Cardiac fibroblast (primary cell): ENCODE measurements at regions not wholly inside any gene's neighbourhood (a gene's known extent, or its start where the extent isn't known, plus 50 kb on each side); places are given as distances from the start of the nearest gene placed in this dataset.

ENCODE experiments used
- DNase-seq, 2 donors: peaks; one replicate each; pipeline versions ENCODE4 v3.0.0 to v3.0.0-alpha.2; 2010; ENCODE audit warnings: low read depth in 2 of 2
- H3K4me3 ChIP-seq, 2 donors: replicated peaks in 1 of 2; 1 replicate in 1 of 2; 2 replicates in 1 of 2; pipeline ENCODE4 v1.5.1; 2011; ENCODE audit warnings: low read depth in 2 of 2, low read length in 2 of 2, mild to moderate bottlenecking in 2 of 2, moderate library complexity in 1 of 2
- TF ChIP-seq, protein P1 (sequence below): IDR thresholded peaks from one replicate; pipeline ENCODE4 v1.5.1; 2011; ENCODE audit warnings: low read depth, mild to moderate bottlenecking, low read length, inconsistent platforms

DNA sequence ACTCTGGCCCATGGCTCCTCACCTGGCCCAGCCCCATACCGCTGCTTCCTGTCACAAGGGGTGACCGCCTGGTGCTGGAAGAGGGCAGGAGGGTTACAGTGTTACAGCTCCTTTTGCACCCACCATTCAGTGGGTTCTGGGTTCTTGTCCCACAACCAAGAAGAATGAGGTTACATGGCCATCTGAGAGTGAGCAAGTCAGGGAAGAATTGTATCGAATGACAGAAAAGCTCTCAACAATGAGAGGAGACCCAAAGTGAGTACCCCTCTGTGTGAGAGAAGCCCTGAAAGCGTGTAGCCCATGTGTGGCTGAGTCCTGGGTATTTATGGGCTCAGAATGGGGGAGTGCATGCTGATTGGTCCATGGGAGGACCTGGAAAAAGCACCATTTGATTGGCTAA, 888.5 kb downstream of the ADGRL2 start:
- DNase-seq, result no peak
- no peak overlapping the region for H3K4me3 ChIP-seq
- TF ChIP-seq, protein P1, sequence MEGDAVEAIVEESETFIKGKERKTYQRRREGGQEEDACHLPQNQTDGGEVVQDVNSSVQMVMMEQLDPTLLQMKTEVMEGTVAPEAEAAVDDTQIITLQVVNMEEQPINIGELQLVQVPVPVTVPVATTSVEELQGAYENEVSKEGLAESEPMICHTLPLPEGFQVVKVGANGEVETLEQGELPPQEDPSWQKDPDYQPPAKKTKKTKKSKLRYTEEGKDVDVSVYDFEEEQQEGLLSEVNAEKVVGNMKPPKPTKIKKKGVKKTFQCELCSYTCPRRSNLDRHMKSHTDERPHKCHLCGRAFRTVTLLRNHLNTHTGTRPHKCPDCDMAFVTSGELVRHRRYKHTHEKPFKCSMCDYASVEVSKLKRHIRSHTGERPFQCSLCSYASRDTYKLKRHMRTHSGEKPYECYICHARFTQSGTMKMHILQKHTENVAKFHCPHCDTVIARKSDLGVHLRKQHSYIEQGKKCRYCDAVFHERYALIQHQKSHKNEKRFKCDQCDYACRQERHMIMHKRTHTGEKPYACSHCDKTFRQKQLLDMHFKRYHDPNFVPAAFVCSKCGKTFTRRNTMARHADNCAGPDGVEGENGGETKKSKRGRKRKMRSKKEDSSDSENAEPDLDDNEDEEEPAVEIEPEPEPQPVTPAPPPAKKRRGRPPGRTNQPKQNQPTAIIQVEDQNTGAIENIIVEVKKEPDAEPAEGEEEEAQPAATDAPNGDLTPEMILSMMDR, result no peak

GRCh38 chr1:82686774-82687173, 886.0 kb downstream of the ADGRL2 start:
- no peak for DNase-seq
- no peak overlapping the region for H3K4me3 ChIP-seq
- TF ChIP-seq, protein P1, result no peak

GRCh38 chr1:82646888-82647287, 846.2 kb downstream of the ADGRL2 start:
- DNase-seq, result no peak
- no peak overlapping the region for H3K4me3 ChIP-seq
- TF ChIP-seq, protein P1, result no peak

- TF ChIP-seq, protein P1, result no peak
- no peak overlapping the region for H3K4me3 ChIP-seq
- DNase-seq, result no peak
Observed at GRCh38 chr1:82646336-82646735, 845.6 kb downstream of the ADGRL2 start.

GRCh38 chr1:82644186-82644915, 843.6 kb downstream of the ADGRL2 start:
- H3K4me3 ChIP-seq, result no peak overlapping the region
- TF ChIP-seq, protein P1, result no peak
- DNase-seq, result no peak

- no peak overlapping the region for H3K4me3 ChIP-seq
- TF ChIP-seq, protein P1, result no peak
- DNase-seq, result no peak
Observed at GRCh38 chr1:82640352-82640751, 839.6 kb downstream of the ADGRL2 start.

- TF ChIP-seq, protein P1, result no peak
- H3K4me3 ChIP-seq, result no peak overlapping the region
Observed at GRCh38 chr1:82634266-82634665, 833.5 kb downstream of the ADGRL2 start.

More at GRCh38 chr1:82634266-82634665, 833.5 kb downstream of the ADGRL2 start:
- no peak for DNase-seq
